ENCODE measurements at regions not wholly inside any gene's neighbourhood (a gene's known extent, or its start where the extent isn't known, plus 50 kb on each side); places are given as distances from the start of the nearest gene placed in this dataset.

GRCh38 chr3:101950510-101950909 lies 101.2 kb downstream of the NFKBIZ start:
- TF ChIP-seq POLR2A (IDR thresholded peaks at IDR 0.05): no peak
- TF ChIP-seq, protein P1, sequence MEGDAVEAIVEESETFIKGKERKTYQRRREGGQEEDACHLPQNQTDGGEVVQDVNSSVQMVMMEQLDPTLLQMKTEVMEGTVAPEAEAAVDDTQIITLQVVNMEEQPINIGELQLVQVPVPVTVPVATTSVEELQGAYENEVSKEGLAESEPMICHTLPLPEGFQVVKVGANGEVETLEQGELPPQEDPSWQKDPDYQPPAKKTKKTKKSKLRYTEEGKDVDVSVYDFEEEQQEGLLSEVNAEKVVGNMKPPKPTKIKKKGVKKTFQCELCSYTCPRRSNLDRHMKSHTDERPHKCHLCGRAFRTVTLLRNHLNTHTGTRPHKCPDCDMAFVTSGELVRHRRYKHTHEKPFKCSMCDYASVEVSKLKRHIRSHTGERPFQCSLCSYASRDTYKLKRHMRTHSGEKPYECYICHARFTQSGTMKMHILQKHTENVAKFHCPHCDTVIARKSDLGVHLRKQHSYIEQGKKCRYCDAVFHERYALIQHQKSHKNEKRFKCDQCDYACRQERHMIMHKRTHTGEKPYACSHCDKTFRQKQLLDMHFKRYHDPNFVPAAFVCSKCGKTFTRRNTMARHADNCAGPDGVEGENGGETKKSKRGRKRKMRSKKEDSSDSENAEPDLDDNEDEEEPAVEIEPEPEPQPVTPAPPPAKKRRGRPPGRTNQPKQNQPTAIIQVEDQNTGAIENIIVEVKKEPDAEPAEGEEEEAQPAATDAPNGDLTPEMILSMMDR (IDR thresholded peaks at IDR 0.05 in 4 of 5, conservative IDR thresholded peaks at IDR 0.05 in 1 of 5): no peak
- intact Hi-C loops (cut with DNase I; ENCODE audit: low total_unique reads): no loop called here
- H3K27ac ChIP-seq: no peak overlapping the region

GRCh38 chr3:101950985-101951733 lies 101.8 kb downstream of the NFKBIZ start:
- Histone ChIP-seq H3K9me3 (no peaks in the 10 kb centered on the region), H3K27ac (no peak overlapping the region), H3K27me3 (no peaks in the 10 kb centered on the region), H3K4me1 (no peaks in the 10 kb centered on the region), H3K4me3 (no peak overlapping the region), H3K36me3 (no peaks in the 10 kb centered on the region)
- no peak for DNase-seq
- ATAC-seq: no peak
- intact Hi-C loops (cut with DNase I; ENCODE audit: low total_unique reads) (no loop called here), in situ Hi-C loops (cut with MboI; ENCODE audit: low sequenced_read_pairs in 4 of 4) (no loop called here)
- no peak for TF ChIP-seq POLR2A (IDR thresholded peaks at IDR 0.05)
- TF ChIP-seq, protein P1 (IDR thresholded peaks at IDR 0.05 in 4 of 5, conservative IDR thresholded peaks at IDR 0.05 in 1 of 5): no peak

More at GRCh38 chr3:101950510-101950909, 101.2 kb downstream of the NFKBIZ start:
- H3K4me3 ChIP-seq: no peak overlapping the region
- no peaks in the 10 kb centered on the region for H3K9me3 ChIP-seq
- DNase-seq: no peak
- no peaks in the 10 kb centered on the region for H3K27me3 ChIP-seq
- in situ Hi-C loops (cut with MboI; ENCODE audit: low sequenced_read_pairs in 4 of 4): no loop called here
- ATAC-seq: no peak
- no peaks in the 10 kb centered on the region for H3K4me1 ChIP-seq
- no peaks in the 10 kb centered on the region for H3K36me3 ChIP-seq

- Histone ChIP-seq H3K4me3 (no peak overlapping the region), H3K9me3 (no peaks in the 10 kb centered on the region), H3K4me1 (no peaks in the 10 kb centered on the region), H3K27me3 (no peaks in the 10 kb centered on the region), H3K27ac (no peak overlapping the region), H3K36me3 (no peaks in the 10 kb centered on the region)
- intact Hi-C loops (cut with DNase I; ENCODE audit: low total_unique reads) (no loop called here), in situ Hi-C loops (cut with MboI; ENCODE audit: low sequenced_read_pairs in 4 of 4) (no loop called here)
- ATAC-seq (no peak), DNase-seq (no peak)
- TF ChIP-seq POLR2A (IDR thresholded peaks at IDR 0.05): no peak
- TF ChIP-seq, protein P1 (IDR thresholded peaks at IDR 0.05 in 4 of 5, conservative IDR thresholded peaks at IDR 0.05 in 1 of 5): no peak
These were observed 105.0 kb downstream of the NFKBIZ start for GRCh38 chr3:101954361-101954760.

- intact Hi-C loops (cut with DNase I; ENCODE audit: low total_unique reads): no loop called here
- ATAC-seq: no peak
These were observed 105.6 kb downstream of the NFKBIZ start for GRCh38 chr3:101954936-101955335.

More at GRCh38 chr3:101954936-101955335, 105.6 kb downstream of the NFKBIZ start:
- no peak for TF ChIP-seq POLR2A (IDR thresholded peaks at IDR 0.05)
- TF ChIP-seq, protein P1 (IDR thresholded peaks at IDR 0.05 in 4 of 5, conservative IDR thresholded peaks at IDR 0.05 in 1 of 5): no peak
- no peaks in the 10 kb centered on the region for H3K9me3 ChIP-seq
- H3K4me3 ChIP-seq: no peak overlapping the region
- in situ Hi-C loops (cut with MboI; ENCODE audit: low sequenced_read_pairs in 4 of 4): no loop called here
- DNase-seq: no peak
- no peaks in the 10 kb centered on the region for H3K4me1 ChIP-seq
- no peaks in the 10 kb centered on the region for H3K36me3 ChIP-seq
- H3K27ac ChIP-seq: no peak overlapping the region
- H3K27me3 ChIP-seq: no peaks in the 10 kb centered on the region

All from gastrocnemius medialis (tissue), 4 donors.